Testis (tissue), 2 donors: ENCODE measurements at regions not wholly inside any gene's neighbourhood (a gene's known extent, or its start where the extent isn't known, plus 50 kb on each side); places are given as distances from the start of the nearest gene placed in this dataset.

Experiments
- DNase-seq: peaks from one replicate; pipeline ENCODE4 v3.0.0-alpha.2; 2019
- H3K27ac ChIP-seq, 2 donors: fragments of 200-600 bp; sonication (generic); one replicate each; pipeline ENCODE4 v1.5.1; 2019
- H3K27me3 ChIP-seq: fragments of 200-600 bp; sonication (generic); one replicate; pipeline ENCODE4 v1.5.1; 2019
- H3K36me3 ChIP-seq: fragments of 200-600 bp; sonication (generic); one replicate; pipeline ENCODE4 v1.5.1; 2017; ENCODE audit warnings: low read depth; ENCODE audit errors: missing control alignments
- H3K4me1 ChIP-seq: fragments of 200-600 bp; sonication (generic); one replicate; pipeline ENCODE4 v1.5.1; 2019
- H3K4me3 ChIP-seq, 2 donors: fragments of 200-600 bp; sonication (generic); one replicate each; pipeline ENCODE4 v1.5.1; 2017 to 2019
- H3K9me3 ChIP-seq: fragments of 200-600 bp; sonication (generic); one replicate; pipeline ENCODE4 v1.5.1; 2017
- CTCF ChIP-seq, 3 experiments: fragments of 450-650 bp in 2 of 3; fragments of 200-600 bp in 1 of 3; sonication (generic) in 1 of 3; IDR thresholded peaks; one replicate each; pipeline ENCODE4 v1.5.1; 2016 to 2019; ENCODE audit warnings: antibody characterized with exemption in 3 of 3, mild to moderate bottlenecking in 2 of 3, moderate library complexity in 1 of 3
- POLR2A ChIP-seq: fragments of 450-650 bp; IDR thresholded peaks from one replicate; pipeline ENCODE4 v1.6.1; 2017; ENCODE audit warnings: antibody characterized with exemption, mild to moderate bottlenecking, moderate library complexity
- WGBS, 2 donors: methylation state at CpG; one replicate each; pipeline ENCODE4 v1.1.5; 2018; 5-methylcytosine and 5-hydroxymethylcytosine counted together
- intact Hi-C: fragments of 100-400 bp; cut with DNase I; formaldehyde crosslinking; loops from one replicate; pipeline ENCODE4 v1.15.1; 2023; ENCODE audit warnings: low total_unique reads

GRCh38 chr11:62048100-62048499 is 75.7 kb upstream of the INCENP start:
- no peak for DNase-seq
- H3K36me3 ChIP-seq = no peaks in the 10 kb centered on the region
- TF ChIP-seq CTCF (IDR thresholded peaks at IDR 0.05) (no peak), POLR2A (no peak)
- no peaks in the 10 kb centered on the region for H3K27me3 ChIP-seq
- H3K4me3 ChIP-seq = no peak overlapping the region
- intact Hi-C loops = no loop called here
- WGBS, 2 donors = 55 to 93% methylated on average over 1 of the region's 1 CpG
- H3K9me3 ChIP-seq = no peaks in the 10 kb centered on the region
- H3K4me1 ChIP-seq = no peaks in the 10 kb centered on the region
- no peak overlapping the region for H3K27ac ChIP-seq

GRCh38 chr11:62046568-62047100 is 77.2 kb upstream of the INCENP start:
- TF ChIP-seq CTCF (IDR thresholded peaks at IDR 0.05) (no peak), POLR2A (no peak)
- H3K36me3 ChIP-seq = no peaks in the 10 kb centered on the region
- H3K27ac ChIP-seq = no peak overlapping the region
- no peaks in the 10 kb centered on the region for H3K9me3 ChIP-seq
- H3K27me3 ChIP-seq = no peaks in the 10 kb centered on the region
- WGBS, 2 donors = 68 to 88% methylated on average over 8 of the region's 8 CpGs
- H3K4me1 ChIP-seq = no peaks in the 10 kb centered on the region
- DNase-seq = no peak
- intact Hi-C loops = no loop called here
- no peak overlapping the region for H3K4me3 ChIP-seq

- DNase-seq = no peak
- no peak for TF ChIP-seq POLR2A
- no peak for TF ChIP-seq CTCF (IDR thresholded peaks at IDR 0.05)
- Histone ChIP-seq H3K36me3 (no peaks in the 10 kb centered on the region), H3K4me3 (no peak overlapping the region), H3K27me3 (no peaks in the 10 kb centered on the region), H3K9me3 (no peaks in the 10 kb centered on the region), H3K27ac (no peak overlapping the region), H3K4me1 (no peaks in the 10 kb centered on the region)
- intact Hi-C loops = no loop called here
- WGBS, 2 donors = 94% methylated on average over 8 of the region's 8 CpGs
These were observed 77.2 kb upstream of the FTH1 start for GRCh38 chr11:62044639-62045121.

GRCh38 chr11:62035293-62035692 is 67.9 kb upstream of the FTH1 start:
- intact Hi-C loops = no loop called here
- H3K4me1 ChIP-seq = no peaks in the 10 kb centered on the region
- DNase-seq = no peak
- no peak overlapping the region for H3K4me3 ChIP-seq
- TF ChIP-seq CTCF (IDR thresholded peaks at IDR 0.05) (no peak), POLR2A (no peak)
- no peaks in the 10 kb centered on the region for H3K36me3 ChIP-seq
- H3K27me3 ChIP-seq = no peaks in the 10 kb centered on the region
- H3K9me3 ChIP-seq = no peaks in the 10 kb centered on the region
- H3K27ac ChIP-seq = no peak overlapping the region

GRCh38 chr11:62034036-62034338 is 66.6 kb upstream of the FTH1 start:
- Histone ChIP-seq H3K9me3 (no peaks in the 10 kb centered on the region), H3K27ac (no peak overlapping the region), H3K4me1 (no peaks in the 10 kb centered on the region), H3K27me3 (no peaks in the 10 kb centered on the region), H3K36me3 (no peaks in the 10 kb centered on the region), H3K4me3 (no peak overlapping the region)
- 58 to 93% methylated on average over 1 of the region's 1 CpG for WGBS, 2 donors
- intact Hi-C loops = no loop called here
- DNase-seq = no peak
- TF ChIP-seq POLR2A (no peak), CTCF (IDR thresholded peaks at IDR 0.05) (no peak)
